Right lobe of liver (tissue), 4 donors: ENCODE measurements at regions not wholly inside any gene's neighbourhood (a gene's known extent, or its start where the extent isn't known, plus 50 kb on each side); places are given as distances from the start of the nearest gene placed in this dataset.

ENCODE experiments used
- POLR2A ChIP-seq: fragments of 450-650 bp; IDR thresholded peaks from one replicate; pipeline ENCODE4 v1.6.1; 2017; ENCODE audit warnings: antibody characterized with exemption, mild to moderate bottlenecking
- TF ChIP-seq, protein P1 (sequence below), 4 donors: fragments of 200-600 bp in 3 of 4; fragments of 450-650 bp in 1 of 4; IDR thresholded peaks; one replicate each; pipeline versions ENCODE4 v1.5.1 to v1.8.0; 2016 to 2022; ENCODE audit warnings: antibody characterized with exemption in 4 of 4, mild to moderate bottlenecking in 2 of 4
- donor health status: DM: no; HTN: no; CAD: no.
- donor health status: DM: no; HTN: no; CAD: no.
- donor health status: DM: no; HTN: yes; CAD: no.

DNA sequence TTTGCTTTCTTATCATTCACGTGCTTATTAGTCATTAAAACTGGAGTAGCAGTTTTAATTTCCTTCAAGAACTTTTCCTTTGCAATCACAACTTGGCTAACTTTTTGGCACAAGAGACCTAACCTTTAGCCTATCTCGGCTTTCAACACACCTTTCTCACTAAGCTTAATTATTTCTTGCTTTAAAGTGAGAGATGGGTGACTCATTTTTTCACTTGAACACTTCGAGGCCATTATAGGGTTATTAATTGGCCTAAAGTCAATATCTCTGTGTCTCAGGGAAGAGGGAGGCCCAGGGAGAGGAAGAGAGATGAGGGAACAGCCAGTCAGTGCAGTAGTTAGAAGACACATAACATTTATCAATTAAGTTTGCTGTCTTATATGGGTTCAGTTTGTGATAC lies 289.8 kb downstream of the RBM43 start:
- TF ChIP-seq, protein P1, sequence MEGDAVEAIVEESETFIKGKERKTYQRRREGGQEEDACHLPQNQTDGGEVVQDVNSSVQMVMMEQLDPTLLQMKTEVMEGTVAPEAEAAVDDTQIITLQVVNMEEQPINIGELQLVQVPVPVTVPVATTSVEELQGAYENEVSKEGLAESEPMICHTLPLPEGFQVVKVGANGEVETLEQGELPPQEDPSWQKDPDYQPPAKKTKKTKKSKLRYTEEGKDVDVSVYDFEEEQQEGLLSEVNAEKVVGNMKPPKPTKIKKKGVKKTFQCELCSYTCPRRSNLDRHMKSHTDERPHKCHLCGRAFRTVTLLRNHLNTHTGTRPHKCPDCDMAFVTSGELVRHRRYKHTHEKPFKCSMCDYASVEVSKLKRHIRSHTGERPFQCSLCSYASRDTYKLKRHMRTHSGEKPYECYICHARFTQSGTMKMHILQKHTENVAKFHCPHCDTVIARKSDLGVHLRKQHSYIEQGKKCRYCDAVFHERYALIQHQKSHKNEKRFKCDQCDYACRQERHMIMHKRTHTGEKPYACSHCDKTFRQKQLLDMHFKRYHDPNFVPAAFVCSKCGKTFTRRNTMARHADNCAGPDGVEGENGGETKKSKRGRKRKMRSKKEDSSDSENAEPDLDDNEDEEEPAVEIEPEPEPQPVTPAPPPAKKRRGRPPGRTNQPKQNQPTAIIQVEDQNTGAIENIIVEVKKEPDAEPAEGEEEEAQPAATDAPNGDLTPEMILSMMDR (IDR thresholded peaks at IDR 0.05) = no peak
- no peak for TF ChIP-seq POLR2A
